SK-N-SH treated with all-trans-retinoic acid at 6 μM for 48 hours (cell line): ENCODE measurements at regions not wholly inside any gene's neighbourhood (a gene's known extent, or its start where the extent isn't known, plus 50 kb on each side); places are given as distances from the start of the nearest gene placed in this dataset.

Experiments used
- BACH2 ChIP-seq: fragments of 250-450 bp; sonication (Bioruptor Pico); IDR thresholded peaks from 2 replicates; pipeline ENCODE4 v1.9.0; 2021; ENCODE audit warnings: mild to moderate bottlenecking, borderline replicate concordance
- CSDC2 ChIP-seq: fragments of 250-450 bp; sonication (Bioruptor Pico); IDR thresholded peaks from 2 replicates; pipeline ENCODE4 v1.5.0; 2020; ENCODE audit warnings: mild to moderate bottlenecking, moderate library complexity
- GLIS3 ChIP-seq: fragments of 250-450 bp; sonication (Bioruptor Pico); IDR thresholded peaks from 2 replicates; pipeline ENCODE4 v1.5.0; 2020; ENCODE audit warnings: mild to moderate bottlenecking, moderate library complexity
- ISL1 ChIP-seq: fragments of 250-450 bp; sonication (Bioruptor Pico); IDR thresholded peaks from 2 replicates; pipeline ENCODE4 v2.1.2; 2022; ENCODE audit warnings: mild to moderate bottlenecking, moderate library complexity
- RARB ChIP-seq: fragments of 250-450 bp; sonication (Bioruptor Pico); IDR thresholded peaks from 2 replicates; pipeline ENCODE4 v1.8.0; 2021; ENCODE audit warnings: mild to moderate bottlenecking, moderate library complexity
- TCF4 ChIP-seq: fragments of 250-450 bp; sonication (Bioruptor Pico); IDR thresholded peaks from 2 replicates; pipeline ENCODE4 v1.8.0; 2021; ENCODE audit warnings: mild to moderate bottlenecking, moderate library complexity, borderline replicate concordance
- ZFP3 ChIP-seq: fragments of 250-450 bp; sonication (Bioruptor Pico); IDR thresholded peaks from 2 replicates; pipeline ENCODE4 v1.5.0; 2020; ENCODE audit warnings: mild to moderate bottlenecking, moderate library complexity
- ZNF565 ChIP-seq: fragments of 450-650 bp; formaldehyde crosslinking; conservative IDR thresholded peaks from 2 replicates; pipeline ENCODE4 v1.5.0; 2020; ENCODE audit warnings: low read depth, mild to moderate bottlenecking, moderate library complexity
- ZNF8 ChIP-seq: fragments of 450-650 bp; formaldehyde crosslinking; IDR thresholded peaks from 2 replicates; pipeline ENCODE4 v1.5.0; 2020; ENCODE audit warnings: mild to moderate bottlenecking, moderate library complexity
- TF ChIP-seq, protein P1 (sequence below): fragments of 250-450 bp; sonication (Bioruptor Pico); IDR thresholded peaks from 2 replicates; pipeline ENCODE4 v1.5.0; 2020; ENCODE audit warnings: mild to moderate bottlenecking, moderate library complexity
- TF ChIP-seq, protein P2 (sequence below): fragments of 250-450 bp; sonication (Bioruptor Pico); IDR thresholded peaks from 2 replicates; pipeline ENCODE4 v1.8.0; 2020; ENCODE audit warnings: mild to moderate bottlenecking, moderate library complexity, borderline replicate concordance

DNA sequence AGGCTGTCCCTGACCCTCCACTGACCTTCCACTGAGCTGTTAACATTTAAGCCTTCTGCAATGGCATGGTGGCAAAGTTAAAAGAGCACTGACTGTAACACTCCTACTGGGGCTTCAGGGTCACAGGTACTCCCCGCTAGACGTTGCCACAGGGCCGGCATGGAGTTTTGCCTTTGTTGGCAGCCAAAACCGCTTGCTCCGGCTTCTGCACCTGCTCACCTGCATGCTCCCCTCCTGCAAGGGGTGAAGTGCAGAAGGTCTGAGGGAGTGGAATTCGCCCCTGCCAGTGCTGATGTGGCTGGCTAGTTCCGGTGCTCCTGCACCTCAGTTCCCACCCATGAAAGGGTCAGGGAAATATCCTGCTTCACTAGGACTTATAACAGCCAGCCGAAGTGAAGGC, 571.4 kb downstream of the RAPGEF2 start:
- TF ChIP-seq TCF4 (CRISPR knock-in tag) (no peak), GLIS3 (CRISPR knock-in tag) (no peak), ZNF8 (CRISPR knock-in tag) (no peak), ISL1 (CRISPR knock-in tag) (no peak), RARB (no peak), BACH2 (CRISPR knock-in tag) (no peak), ZNF565 (CRISPR knock-in tag) (no peak), ZFP3 (no peak), CSDC2 (CRISPR knock-in tag) (no peak)
- TF ChIP-seq, protein P1, sequence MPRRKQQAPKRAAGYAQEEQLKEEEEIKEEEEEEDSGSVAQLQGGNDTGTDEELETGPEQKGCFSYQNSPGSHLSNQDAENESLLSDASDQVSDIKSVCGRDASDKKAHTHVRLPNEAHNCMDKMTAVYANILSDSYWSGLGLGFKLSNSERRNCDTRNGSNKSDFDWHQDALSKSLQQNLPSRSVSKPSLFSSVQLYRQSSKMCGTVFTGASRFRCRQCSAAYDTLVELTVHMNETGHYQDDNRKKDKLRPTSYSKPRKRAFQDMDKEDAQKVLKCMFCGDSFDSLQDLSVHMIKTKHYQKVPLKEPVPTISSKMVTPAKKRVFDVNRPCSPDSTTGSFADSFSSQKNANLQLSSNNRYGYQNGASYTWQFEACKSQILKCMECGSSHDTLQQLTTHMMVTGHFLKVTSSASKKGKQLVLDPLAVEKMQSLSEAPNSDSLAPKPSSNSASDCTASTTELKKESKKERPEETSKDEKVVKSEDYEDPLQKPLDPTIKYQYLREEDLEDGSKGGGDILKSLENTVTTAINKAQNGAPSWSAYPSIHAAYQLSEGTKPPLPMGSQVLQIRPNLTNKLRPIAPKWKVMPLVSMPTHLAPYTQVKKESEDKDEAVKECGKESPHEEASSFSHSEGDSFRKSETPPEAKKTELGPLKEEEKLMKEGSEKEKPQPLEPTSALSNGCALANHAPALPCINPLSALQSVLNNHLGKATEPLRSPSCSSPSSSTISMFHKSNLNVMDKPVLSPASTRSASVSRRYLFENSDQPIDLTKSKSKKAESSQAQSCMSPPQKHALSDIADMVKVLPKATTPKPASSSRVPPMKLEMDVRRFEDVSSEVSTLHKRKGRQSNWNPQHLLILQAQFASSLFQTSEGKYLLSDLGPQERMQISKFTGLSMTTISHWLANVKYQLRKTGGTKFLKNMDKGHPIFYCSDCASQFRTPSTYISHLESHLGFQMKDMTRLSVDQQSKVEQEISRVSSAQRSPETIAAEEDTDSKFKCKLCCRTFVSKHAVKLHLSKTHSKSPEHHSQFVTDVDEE (CRISPR knock-in tag): no peak
- TF ChIP-seq, protein P2, sequence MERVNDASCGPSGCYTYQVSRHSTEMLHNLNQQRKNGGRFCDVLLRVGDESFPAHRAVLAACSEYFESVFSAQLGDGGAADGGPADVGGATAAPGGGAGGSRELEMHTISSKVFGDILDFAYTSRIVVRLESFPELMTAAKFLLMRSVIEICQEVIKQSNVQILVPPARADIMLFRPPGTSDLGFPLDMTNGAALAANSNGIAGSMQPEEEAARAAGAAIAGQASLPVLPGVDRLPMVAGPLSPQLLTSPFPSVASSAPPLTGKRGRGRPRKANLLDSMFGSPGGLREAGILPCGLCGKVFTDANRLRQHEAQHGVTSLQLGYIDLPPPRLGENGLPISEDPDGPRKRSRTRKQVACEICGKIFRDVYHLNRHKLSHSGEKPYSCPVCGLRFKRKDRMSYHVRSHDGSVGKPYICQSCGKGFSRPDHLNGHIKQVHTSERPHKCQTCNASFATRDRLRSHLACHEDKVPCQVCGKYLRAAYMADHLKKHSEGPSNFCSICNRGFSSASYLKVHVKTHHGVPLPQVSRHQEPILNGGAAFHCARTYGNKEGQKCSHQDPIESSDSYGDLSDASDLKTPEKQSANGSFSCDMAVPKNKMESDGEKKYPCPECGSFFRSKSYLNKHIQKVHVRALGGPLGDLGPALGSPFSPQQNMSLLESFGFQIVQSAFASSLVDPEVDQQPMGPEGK (CRISPR knock-in tag): no peak
